ENCODE measurements at regions not wholly inside any gene's neighbourhood (a gene's known extent, or its start where the extent isn't known, plus 50 kb on each side); places are given as distances from the start of the nearest gene placed in this dataset.
"Not testable (repeated sequence)": the region's sequence is repeated elsewhere in the genome, so short reads cannot be mapped to it uniquely, and the experiment has no call there.

DNA sequence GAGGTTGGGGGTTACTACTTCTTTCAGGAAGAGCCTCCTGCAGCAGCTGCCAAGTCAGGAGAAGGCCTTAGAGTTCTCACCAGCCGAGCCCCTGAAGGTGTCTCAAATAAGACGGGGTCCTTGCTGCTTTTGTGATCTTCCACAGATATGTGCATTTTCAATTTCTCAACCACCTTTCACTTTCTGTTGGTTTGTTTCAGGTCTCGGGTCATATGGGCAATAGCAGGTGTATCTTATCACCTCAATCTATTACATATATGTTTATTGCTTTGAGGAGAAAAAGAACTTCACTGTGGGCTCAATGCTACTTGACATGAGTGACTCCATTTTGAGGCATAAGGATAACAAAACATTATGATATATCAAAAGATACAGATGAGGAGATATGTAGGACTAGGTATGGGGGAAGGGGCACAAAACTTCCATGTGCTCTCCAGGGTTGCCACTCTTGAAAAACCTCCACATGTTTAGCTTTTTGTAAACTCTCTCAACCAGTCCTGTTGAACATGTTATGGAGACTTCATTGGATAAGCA lies 1171.4 kb upstream of the ADGRL2 start:
- intact Hi-C loops (cut with DNase I): no loop called here
- DNase-seq (ENCODE audit: low spot score): no peak

DNA sequence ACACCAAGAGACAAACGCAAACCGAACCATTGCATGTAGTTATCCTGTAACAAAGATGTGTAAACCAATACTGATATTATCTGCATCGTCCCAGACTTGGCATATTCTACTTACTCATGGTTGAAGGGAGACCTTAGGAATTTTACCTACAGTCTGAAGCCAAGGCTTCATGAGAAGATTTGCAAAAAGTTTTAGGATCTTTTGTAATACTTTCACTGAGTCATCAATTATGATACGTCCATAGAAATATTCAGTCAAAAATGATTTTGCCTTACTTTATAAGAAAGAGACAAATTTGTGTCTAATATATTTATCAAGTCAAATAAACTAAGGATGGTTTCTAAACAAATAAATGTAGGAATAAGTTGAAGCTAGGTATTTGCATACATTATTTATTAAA lies 1176.1 kb upstream of the ADGRL2 start:
- DNase-seq (ENCODE audit: low spot score): no peak
- intact Hi-C loops (cut with DNase I): no loop called here

DNA sequence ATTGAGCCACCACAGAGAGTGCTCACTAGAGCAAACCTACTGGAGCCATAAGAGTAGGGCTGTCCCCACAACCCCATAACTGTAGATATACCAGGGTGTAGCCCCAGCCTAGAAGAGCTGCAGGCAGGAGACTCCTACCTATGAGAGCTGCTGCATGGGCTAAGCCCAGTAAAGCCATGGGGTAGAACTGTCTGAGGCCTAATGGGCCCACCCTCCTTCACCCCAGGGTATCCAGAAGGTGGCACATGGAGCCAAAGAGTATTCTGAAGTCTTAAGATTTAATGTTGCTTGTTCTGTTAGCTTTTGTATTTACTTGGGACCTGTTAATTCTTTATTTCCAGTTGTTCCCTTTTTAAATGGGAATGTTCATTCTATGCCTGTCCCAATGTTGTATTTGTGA lies 1193.7 kb upstream of the ADGRL2 start:
- no peak for DNase-seq (ENCODE audit: low spot score)
- intact Hi-C loops (cut with DNase I): no loop called here

DNA sequence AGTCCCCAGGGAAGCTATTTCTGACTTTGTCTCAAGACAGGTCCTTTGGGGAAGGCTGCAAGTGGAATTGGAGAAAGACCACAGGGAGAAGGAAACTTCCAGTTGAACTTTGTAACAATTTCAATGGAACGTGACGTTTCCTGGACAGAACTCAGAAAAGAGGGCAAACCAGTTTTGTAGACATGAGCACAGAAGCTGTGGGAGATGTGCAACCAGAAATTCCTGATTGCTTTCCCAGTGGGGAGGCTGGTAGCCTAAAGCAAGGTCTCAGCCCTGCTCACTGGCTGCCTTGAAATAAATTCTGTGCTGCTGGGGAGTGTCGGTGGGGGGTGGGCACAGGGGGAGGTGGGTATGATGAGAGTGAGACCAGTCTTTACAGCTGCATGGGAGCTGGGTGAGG lies 1206.7 kb upstream of the ADGRL2 start:
- no peak for DNase-seq (ENCODE audit: low spot score)
- intact Hi-C loops (cut with DNase I): no loop called here

DNA sequence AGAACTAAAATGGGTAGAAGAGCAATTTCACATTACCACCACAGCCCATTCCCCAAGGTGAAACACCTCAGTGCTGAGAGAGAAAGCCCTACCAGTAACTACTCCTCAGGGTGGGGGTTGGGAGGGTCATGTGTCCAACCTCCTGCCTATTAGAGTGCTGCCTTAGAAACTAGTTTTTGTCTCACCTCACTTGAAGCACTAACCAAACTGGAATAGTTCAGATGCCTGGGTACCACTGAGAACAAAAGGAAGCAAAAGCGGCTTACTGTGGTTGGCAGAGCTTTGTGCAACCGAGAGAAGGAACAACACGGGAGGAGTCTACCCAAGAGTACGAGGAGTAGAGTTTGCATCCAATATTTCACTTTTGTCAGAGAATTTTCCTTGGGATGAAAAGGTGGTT lies 1207.5 kb upstream of the ADGRL2 start:
- DNase-seq (ENCODE audit: low spot score): no peak
- intact Hi-C loops (cut with DNase I): no loop called here

DNA sequence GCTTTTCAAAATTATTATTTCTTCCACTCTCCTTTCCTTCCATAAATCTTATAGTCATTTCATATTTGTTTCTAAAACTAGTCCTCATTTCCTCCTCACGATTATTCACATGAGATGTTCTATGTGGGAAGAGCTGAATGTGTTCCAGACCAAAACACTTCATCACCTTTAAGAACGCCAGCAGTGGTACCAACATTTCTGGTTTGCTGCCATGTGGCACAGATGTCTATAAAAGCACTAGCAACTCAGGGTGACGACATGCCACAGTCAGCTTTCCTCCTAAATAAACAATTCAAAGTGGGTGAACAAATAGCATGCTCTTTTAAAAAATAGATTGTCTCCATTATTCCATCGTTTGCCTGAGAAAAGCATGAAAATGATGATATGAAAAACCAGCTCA lies 1217.8 kb upstream of the ADGRL2 start:
- DNase-seq (ENCODE audit: low spot score): no peak
- intact Hi-C loops (cut with DNase I): no loop called here

DNA sequence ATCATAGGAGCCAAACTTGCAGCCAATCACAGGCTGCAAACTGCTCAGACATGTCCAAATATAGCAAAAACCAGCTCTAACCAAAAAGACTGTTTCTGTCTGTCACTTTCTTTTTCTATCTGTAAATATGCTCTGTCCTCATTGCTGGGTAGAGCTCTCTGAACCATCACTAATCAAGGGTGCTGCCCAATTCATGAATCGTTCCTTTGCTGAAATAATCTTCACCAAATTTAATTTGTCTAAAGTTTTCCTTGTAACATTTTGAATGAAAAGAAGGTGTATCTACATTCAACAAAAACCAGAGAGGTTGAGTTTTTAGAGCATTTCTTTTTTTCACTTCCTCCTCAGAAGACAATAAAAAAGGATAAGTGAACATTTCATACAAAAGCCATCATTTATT lies 1221.7 kb upstream of the ADGRL2 start:
- DNase-seq (ENCODE audit: low spot score): no peak
- intact Hi-C loops (cut with DNase I): no loop called here

DNA sequence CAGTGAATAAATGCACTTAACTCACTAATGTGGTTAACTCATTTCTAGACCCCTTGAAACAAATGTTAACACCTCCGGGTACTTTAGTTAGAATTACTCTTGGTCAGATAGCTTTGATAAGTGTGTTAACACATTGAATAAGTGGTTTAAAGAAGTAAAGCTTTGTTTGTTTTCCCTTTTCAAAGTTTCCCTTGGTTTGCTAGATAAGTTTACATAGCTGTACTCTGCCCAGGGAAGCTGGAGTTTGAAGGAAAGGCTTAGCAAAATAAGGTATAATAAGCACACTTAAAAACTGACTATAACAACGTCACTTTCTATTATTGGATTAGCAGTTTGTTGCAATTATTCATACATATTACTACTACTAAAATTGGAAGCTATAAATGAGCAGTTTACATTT lies 1233.9 kb upstream of the ADGRL2 start:
- intact Hi-C loops (cut with DNase I): no loop called here
- DNase-seq (ENCODE audit: low spot score): no peak

DNA sequence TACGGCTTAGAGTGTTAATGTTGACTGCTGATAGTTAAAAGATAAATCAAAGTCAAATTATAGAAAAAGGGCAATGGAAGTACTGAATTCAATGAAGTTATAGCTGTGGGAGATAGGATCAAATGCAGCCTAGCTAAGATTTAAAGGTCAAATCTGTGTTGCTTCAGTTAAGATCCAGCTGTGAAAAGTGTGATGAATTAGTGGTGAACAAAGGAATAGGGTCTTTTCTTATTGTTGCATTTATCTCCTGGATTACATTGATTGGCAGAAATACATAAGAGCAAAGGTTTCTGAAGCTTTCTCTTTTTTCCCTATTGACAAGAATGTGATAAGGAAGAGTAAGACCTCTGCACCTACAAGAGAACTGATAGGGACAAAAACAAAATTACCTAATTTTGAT lies 1234.6 kb upstream of the ADGRL2 start:
- no peak for DNase-seq (ENCODE audit: low spot score)
- intact Hi-C loops (cut with DNase I): no loop called here

DNA sequence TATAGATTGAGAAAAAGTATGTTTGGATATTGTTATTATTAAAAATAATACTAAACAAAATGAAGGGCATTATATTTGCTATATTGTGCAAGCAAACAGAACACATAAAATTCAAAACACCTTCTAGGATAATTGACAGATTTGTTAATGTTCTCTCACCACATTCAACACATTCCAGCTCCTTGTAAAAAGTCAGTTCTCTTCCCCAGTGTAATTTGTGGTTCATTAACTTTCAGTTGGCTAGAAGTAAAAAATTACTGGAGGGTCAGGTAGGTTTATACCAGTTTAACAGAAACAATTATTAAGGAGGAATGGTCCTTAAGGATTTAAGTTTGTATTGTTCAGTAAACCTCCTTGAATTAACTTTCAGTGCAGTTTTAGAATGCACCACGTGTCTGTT lies 1235.3 kb upstream of the ADGRL2 start:
- intact Hi-C loops (cut with DNase I): no loop called here
- DNase-seq (ENCODE audit: low spot score): no peak

DNA sequence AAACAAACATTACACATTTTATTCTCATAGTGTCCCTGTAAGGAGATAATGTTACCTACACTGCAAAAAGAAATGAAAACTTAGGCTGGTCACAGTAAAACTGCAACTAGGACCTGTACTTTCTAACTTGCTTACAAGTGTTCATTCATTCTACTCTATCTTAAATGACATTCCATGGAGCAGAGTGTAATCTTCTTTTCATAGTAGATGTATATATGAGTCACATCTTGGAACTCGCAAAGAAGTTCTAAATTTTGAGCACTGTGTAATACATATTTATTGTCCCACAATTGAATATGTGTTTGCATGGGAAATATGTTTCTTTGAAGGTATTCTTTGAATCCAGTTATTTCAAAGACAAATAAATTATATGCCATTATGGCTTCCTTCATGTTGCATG lies 1258.5 kb upstream of the ADGRL2 start:
- intact Hi-C loops (cut with DNase I): no loop called here
- no peak for DNase-seq (ENCODE audit: low spot score)

DNA sequence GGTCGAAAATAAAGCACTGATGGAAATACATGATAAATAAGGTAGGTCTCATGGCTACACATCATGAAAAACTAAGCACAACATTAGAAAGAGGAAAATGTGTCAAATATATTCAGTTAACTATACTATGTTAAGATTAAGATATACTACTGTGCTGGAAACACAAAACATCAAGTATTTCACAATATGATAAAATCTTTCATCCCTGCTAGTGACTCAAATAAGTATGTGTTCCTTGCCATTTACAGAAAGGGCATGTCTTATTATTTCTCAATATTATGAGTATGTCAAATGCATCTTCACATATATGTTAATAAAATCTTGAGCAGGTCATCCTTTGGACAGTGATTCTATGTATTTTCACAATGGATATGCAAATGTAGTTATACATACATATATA lies 1260.1 kb upstream of the ADGRL2 start:
- intact Hi-C loops (cut with DNase I): no loop called here
- no peak for DNase-seq (ENCODE audit: low spot score)

DNA sequence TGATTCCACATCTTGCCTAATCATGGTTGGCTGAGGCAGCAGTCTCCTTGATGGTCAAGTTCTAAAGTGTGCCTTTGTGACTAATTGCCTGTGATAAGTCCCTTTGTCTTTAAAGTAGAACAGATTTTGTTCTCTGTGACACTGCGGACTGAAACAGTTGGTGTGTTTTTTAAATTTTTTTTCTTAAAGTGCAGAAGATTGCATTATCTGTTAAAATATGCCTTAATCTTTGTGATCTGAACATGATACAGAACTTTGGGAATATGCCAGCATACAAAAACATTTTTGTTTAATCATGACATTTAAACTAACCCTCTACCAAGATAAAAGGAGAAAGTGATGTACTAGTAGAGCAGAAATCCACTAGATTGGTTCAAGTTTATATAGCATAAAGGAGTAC lies 1260.6 kb upstream of the ADGRL2 start:
- intact Hi-C loops (cut with DNase I): no loop called here
- no peak for DNase-seq (ENCODE audit: low spot score)

DNA sequence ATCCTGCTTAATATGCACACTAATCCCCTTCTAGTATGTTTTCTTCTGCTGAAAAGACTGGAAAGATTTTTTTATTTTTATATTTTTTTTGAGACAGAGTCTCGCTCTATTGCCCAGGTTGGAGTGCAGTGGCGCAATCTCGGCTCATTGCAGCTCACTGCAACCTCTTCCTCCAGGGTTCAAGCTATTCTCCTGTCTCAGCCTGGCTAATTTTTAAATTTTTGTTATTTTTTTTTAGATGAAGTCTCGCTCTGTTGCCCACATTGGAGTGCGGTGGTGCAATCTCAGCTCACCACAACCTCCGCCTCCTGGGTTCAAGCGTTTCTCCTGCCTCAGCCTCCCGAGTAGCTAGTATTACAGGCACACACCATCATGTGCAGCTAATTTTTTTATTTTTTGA lies 1261.4 kb upstream of the ADGRL2 start:
- DNase-seq (ENCODE audit: low spot score); intact Hi-C loops (cut with DNase I): not testable (repeated sequence)

DNA sequence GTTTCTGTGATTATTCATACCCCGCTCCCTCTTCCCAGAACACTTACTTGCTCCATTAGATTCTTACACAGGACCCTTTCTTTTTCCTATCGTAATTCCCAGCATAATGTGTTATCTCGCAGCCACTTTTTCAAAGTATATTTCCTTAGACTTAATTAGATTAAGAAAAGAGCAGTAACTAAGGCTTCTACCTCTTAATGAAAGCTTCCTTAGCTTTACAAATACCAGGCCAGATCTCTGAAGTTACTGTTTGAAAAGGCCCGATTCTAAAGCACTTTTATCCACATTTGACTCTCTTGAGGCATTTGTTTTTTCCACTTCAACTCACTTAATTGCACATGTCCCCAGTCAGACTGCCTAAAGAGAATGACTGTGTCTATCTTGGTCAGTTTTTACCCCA lies 1264.3 kb upstream of the ADGRL2 start:
- no peak for DNase-seq (ENCODE audit: low spot score)
- intact Hi-C loops (cut with DNase I): no loop called here

DNA sequence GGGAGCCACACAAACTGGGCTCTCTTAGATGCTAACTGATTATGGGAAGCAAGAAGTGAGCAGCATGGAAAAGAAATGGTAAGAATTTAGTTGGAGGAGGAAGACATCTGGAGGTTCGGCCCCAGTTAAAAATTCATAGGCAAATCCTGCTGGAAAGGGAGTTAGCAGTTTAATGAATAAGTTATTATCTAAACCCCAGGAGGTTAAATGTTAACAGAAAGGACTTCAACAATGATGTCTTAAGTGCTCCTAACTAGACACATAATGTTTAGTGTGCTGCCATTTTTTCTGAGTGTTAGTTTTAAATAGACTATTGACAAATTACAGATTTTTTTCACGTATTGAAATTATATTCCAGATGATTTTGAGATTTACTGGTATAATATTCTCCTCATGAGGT lies 1265.3 kb upstream of the ADGRL2 start:
- intact Hi-C loops (cut with DNase I): no loop called here
- DNase-seq (ENCODE audit: low spot score): no peak

DNA sequence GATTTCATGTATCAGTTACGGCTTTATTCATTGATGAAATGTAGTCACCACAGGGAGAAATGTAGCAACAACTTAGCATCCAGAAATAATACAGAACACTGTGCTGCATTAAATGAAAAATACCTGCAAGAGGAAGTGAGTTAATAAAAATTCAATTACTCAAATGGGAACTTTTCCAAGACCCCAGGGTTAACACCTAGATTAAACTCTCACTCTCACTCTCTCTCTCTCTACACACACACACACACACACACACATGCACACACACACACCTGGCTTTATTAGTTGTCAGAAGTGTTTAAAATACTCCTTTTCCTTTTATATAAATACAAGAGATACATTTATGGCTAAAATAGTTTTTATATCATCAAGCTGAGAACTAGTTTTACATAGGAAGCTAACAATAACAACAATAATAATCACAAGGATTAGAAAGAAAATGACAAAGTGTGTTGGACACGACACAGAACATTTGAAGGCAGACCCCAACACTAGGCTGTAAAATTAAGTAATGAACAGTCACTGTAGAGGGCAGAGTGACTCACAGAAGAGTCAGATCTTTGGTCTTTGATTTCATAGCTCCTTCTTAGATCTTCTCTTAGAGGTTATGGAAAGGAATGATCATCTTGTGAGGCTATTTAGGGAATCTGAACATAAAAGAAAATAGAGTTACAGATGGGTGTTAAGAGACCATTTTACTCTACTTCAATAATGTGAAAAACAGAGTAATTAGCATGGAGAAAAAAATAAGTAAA lies 1266.0 kb upstream of the ADGRL2 start:
- intact Hi-C loops (cut with DNase I): no loop called here

DNA sequence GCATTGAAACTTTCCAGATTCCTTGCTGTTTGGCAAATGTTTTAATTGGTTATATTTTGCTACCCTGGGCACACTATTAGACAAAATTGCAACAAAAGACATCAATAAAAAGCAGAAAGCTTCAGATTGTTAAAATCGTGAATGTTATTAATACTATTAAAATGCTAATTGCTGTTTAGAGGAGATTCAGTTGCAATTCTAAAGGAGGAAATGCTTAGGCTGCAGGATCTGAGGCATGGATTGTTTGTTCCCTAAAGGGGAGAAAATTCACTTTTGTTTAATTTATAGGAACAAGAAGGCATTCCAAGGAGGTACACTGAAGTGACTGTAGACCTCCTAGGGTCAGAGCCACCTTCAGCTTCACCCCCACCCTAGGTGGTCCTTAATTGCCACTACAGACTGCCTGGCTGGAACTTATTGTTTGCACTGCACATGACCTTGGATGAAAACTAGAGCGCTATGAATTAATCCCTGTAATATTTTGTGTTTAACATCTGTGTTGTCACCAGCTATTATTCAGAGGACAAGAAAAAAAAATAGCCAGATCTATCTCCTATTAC lies 1266.9 kb upstream of the ADGRL2 start:
- intact Hi-C loops (cut with DNase I): no loop called here
- no peak for DNase-seq (ENCODE audit: low spot score)

More for the DNA sequence above, 1266.0 kb upstream of the ADGRL2 start:
- DNase-seq (ENCODE audit: low spot score): no peak

DNA sequence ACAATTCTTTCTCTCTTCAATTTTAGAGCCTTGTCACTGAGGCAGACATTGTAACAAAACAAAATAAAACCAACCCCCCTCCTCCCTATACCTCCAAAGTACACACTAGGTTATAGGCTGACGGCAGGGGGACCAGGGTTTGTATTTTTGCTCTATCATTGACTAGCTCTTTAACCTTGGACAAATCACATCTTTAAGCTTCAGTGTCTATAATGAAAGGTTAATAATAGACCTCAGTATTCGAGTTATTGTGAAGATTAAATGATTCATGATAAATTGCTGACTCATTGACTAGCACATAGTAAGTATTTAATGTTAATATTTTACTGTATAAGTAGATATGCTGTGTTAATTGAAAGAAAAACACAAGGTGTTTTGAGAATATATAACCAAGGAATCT lies 1267.6 kb upstream of the ADGRL2 start:
- DNase-seq (ENCODE audit: low spot score): no peak
- intact Hi-C loops (cut with DNase I): no loop called here

DNA sequence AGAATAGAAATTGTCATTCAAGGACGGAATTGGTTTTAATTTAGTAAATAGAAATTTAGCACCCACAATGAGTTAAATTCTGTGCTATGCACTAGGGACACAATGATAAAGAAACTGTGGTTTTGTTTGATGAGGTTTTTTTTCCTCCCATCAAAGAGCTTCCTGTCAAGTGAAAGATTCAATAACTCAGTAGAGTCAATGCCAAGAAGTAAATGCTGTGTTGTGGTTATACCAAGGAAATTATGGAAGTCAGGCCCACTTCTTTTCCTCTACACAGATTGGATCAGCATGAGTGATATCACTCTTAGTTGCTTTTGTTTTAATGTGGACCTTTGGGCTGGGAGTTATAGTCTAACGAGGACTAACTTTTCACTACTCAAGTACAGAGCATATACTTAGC lies 1269.6 kb upstream of the ADGRL2 start:
- DNase-seq (ENCODE audit: low spot score): no peak
- intact Hi-C loops (cut with DNase I): no loop called here

DNA sequence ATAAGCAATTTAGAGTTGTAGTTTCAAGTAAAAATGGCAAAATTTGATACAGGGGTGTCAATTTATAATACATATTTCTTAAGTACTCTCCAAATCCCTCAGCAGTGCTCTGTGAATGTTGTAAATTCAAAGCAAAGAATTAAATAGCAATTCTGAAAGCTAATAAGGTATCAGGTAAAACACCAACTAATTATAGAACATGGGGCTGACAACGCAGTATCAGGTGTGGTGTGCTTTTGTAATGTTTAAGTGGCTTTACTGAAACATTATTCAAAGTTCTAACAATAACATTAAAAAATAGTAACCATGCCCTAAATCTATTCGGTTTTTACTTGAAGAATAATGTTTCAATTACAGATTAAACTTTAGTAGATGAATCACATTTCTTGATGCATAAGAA lies 1271.2 kb upstream of the ADGRL2 start:
- intact Hi-C loops (cut with DNase I): no loop called here
- no peak for DNase-seq (ENCODE audit: low spot score)

DNA sequence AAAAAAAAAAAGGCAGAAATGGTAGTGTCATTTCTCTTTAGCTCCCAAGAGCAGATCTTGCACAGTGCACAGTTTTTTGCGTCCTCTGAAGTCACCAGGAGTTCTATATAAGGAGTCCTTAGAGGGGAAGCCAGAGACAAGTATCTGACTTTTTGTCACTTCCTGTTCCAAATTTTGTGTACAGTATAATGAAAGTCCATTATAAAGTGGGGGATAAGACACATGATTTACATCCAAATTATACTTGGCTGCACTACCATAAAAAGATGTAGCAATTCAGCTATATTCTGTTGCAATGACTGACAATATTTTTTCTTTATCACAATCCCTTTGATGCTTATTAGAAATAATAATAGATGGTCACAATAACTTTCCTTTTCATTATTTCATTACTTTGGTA lies 1276.9 kb upstream of the ADGRL2 start:
- no peak for DNase-seq (ENCODE audit: low spot score)
- intact Hi-C loops (cut with DNase I): no loop called here
